Myocyte (in vitro differentiated cells): ENCODE measurements at regions not wholly inside any gene's neighbourhood (a gene's known extent, or its start where the extent isn't known, plus 50 kb on each side); places are given as distances from the start of the nearest gene placed in this dataset.
A peak's percentile ranks its signal among the peaks of the same experiment; 100 is the strongest.

Experiments
- DNase-seq: peaks from one replicate; pipeline ENCODE4 v3.0.0-alpha.2; 2012; ENCODE audit warnings: low read depth

GRCh38 chr5:4698596-4698995 is 441.5 kb upstream of the ADAMTS16 start:
- DNase-seq: no peak

GRCh38 chr5:4699592-4699991 is 440.5 kb upstream of the ADAMTS16 start:
- no peak for DNase-seq

GRCh38 chr5:4700069-4700468 is 440.1 kb upstream of the ADAMTS16 start:
- peak; percentile 33 for DNase-seq

- DNase-seq: no peak
Measured at GRCh38 chr5:4700871-4701270, 439.3 kb upstream of the ADAMTS16 start.

GRCh38 chr5:4703931-4704458 is 436.1 kb upstream of the ADAMTS16 start:
- no peak for DNase-seq

- DNase-seq: peak; percentile 0
Measured at GRCh38 chr5:4704951-4705350, 435.2 kb upstream of the ADAMTS16 start.

GRCh38 chr5:4716781-4717180 is 423.3 kb upstream of the ADAMTS16 start:
- no peak for DNase-seq

GRCh38 chr5:4717446-4717845 is 422.7 kb upstream of the ADAMTS16 start:
- DNase-seq: no peak

- DNase-seq: no peak
Measured at GRCh38 chr5:4720831-4721230, 419.3 kb upstream of the ADAMTS16 start.

GRCh38 chr5:4722886-4723285 is 417.2 kb upstream of the ADAMTS16 start:
- no peak for DNase-seq

GRCh38 chr5:4725594-4725993 is 414.5 kb upstream of the ADAMTS16 start:
- no peak for DNase-seq

- DNase-seq: no peak
Measured at GRCh38 chr5:4730279-4730678, 409.9 kb upstream of the ADAMTS16 start.

- no peak for DNase-seq
Measured at GRCh38 chr5:4734348-4734747, 405.8 kb upstream of the ADAMTS16 start.

GRCh38 chr5:4735261-4735660 is 404.9 kb upstream of the ADAMTS16 start:
- DNase-seq: no peak

- DNase-seq: no peak
Measured at GRCh38 chr5:4737868-4738267, 402.3 kb upstream of the ADAMTS16 start.

- DNase-seq: no peak
Measured at GRCh38 chr5:4738298-4738697, 401.8 kb upstream of the ADAMTS16 start.

GRCh38 chr5:4740156-4740555 is 400.0 kb upstream of the ADAMTS16 start:
- DNase-seq: no peak

GRCh38 chr5:4758550-4758949 is 381.6 kb upstream of the ADAMTS16 start:
- no peak for DNase-seq

- no peak for DNase-seq
Measured at GRCh38 chr5:4758996-4759395, 381.1 kb upstream of the ADAMTS16 start.

- no peak for DNase-seq
Measured at GRCh38 chr5:4762316-4762715, 377.8 kb upstream of the ADAMTS16 start.

GRCh38 chr5:4765411-4765810 is 374.7 kb upstream of the ADAMTS16 start:
- no peak for DNase-seq

GRCh38 chr5:4766101-4766500 is 374.0 kb upstream of the ADAMTS16 start:
- DNase-seq: no peak

GRCh38 chr5:4772591-4772990 is 367.5 kb upstream of the ADAMTS16 start:
- DNase-seq: no peak

GRCh38 chr5:4773827-4774317 is 366.3 kb upstream of the ADAMTS16 start:
- no peak for DNase-seq
